DND-41 (cell line): ENCODE measurements at regions not wholly inside any gene's neighbourhood (a gene's known extent, or its start where the extent isn't known, plus 50 kb on each side); places are given as distances from the start of the nearest gene placed in this dataset.
"Not testable (repeated sequence)": the region's sequence is repeated elsewhere in the genome, so short reads cannot be mapped to it uniquely, and the experiment has no call there.

Source experiments
- CTCF ChIP-seq: IDR thresholded peaks from 2 replicates; pipeline ENCODE4 v1.5.1; 2012; ENCODE audit warnings: borderline replicate concordance, low read length, moderate library complexity, mild to moderate bottlenecking; ENCODE audit not compliant: poor library complexity, severe bottlenecking; ENCODE audit errors: extremely low read depth
- EZH2 ChIP-seq: IDR thresholded peaks from 3 replicates; pipeline ENCODE4 v1.6.1; 2012; ENCODE audit warnings: borderline replicate concordance, low read depth, mild to moderate bottlenecking, moderate library complexity, low read length, inconsistent platforms; ENCODE audit not compliant: severe bottlenecking

GRCh38 chr1:45268310-45268709, 58.4 kb upstream of the HPDL start:
- TF ChIP-seq CTCF, EZH2: not testable (repeated sequence)
